ENCODE measurements at regions not wholly inside any gene's neighbourhood (a gene's known extent, or its start where the extent isn't known, plus 50 kb on each side); places are given as distances from the start of the nearest gene placed in this dataset.
A peak's percentile ranks its signal among the peaks of the same experiment; 100 is the strongest.

GRCh38 chr7:36075561-36075960 is 77.5 kb upstream of the EEPD1 start:
- Histone ChIP-seq H3K36me3 (ENCODE audit: control insufficient read depth, insufficient read depth, low read length) (no peaks in the 10 kb centered on the region), H3K27ac (ENCODE audit: low read length) (peak overlapping the region; percentile 21), H3K27me3 (ENCODE audit: control insufficient read depth, insufficient read depth, low read length) (no peaks in the 10 kb centered on the region), H3K4me3 (ENCODE audit: low read length) (no peak overlapping the region), H3K9me3 (replicated peaks; ENCODE audit: control insufficient read depth, low read depth, low read length) (no peaks in the 10 kb centered on the region), H3K4me1 (ENCODE audit: control insufficient read depth, insufficient read depth, low read length) (peaks cover 16% of the 10 kb centered on the region)
- no peak for DNase-seq

DNA sequence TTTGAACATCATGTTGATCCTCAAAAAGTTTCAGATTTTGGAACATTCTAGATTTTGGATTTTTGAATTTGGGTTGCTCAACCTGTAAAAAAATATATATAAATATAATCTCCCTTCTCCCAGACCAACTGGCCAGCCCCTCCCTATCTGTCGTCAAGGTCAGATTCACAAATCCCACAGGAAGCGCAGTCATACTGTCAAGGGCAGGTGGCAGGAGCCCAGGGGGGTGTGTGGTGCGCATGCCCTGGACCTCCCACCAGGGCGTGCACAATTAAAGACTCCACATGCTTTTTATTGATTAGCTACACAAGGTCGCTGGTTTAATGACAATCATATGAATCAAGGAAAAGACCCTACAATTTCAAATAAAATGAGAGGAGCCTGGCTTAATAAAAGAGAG is 77.0 kb upstream of the EEPD1 start:
- no CpG with 5 or more reads among the region's 5 CpGs for WGBS (ENCODE audit: insufficient coverage)

GRCh38 chr7:36078816-36079360 is 74.2 kb upstream of the EEPD1 start:
- no peak overlapping the region for H3K27ac ChIP-seq (ENCODE audit: low read length)
- no peaks in the 10 kb centered on the region for H3K9me3 ChIP-seq (replicated peaks; ENCODE audit: control insufficient read depth, low read depth, low read length)
- H3K27me3 ChIP-seq (ENCODE audit: control insufficient read depth, insufficient read depth, low read length) = no peaks in the 10 kb centered on the region
- no peak overlapping the region for H3K4me3 ChIP-seq (ENCODE audit: low read length)
- peaks cover 16% of the 10 kb centered on the region for H3K4me1 ChIP-seq (ENCODE audit: control insufficient read depth, insufficient read depth, low read length)
- no peak for DNase-seq
- H3K36me3 ChIP-seq (ENCODE audit: control insufficient read depth, insufficient read depth, low read length) = no peaks in the 10 kb centered on the region
- 87% methylated on average over 11 of the region's 13 CpGs for whole genome bisulfite sequencing (ENCODE audit: insufficient coverage)

More for the DNA sequence above, 77.0 kb upstream of the EEPD1 start:
- no peak for DNase-seq
- Histone ChIP-seq H3K4me1 (ENCODE audit: control insufficient read depth, insufficient read depth, low read length) (peaks cover 16% of the 10 kb centered on the region), H3K27ac (ENCODE audit: low read length) (no peak overlapping the region), H3K4me3 (ENCODE audit: low read length) (no peak overlapping the region), H3K27me3 (ENCODE audit: control insufficient read depth, insufficient read depth, low read length) (no peaks in the 10 kb centered on the region), H3K36me3 (ENCODE audit: control insufficient read depth, insufficient read depth, low read length) (no peaks in the 10 kb centered on the region), H3K9me3 (replicated peaks; ENCODE audit: control insufficient read depth, low read depth, low read length) (no peaks in the 10 kb centered on the region)

GRCh38 chr7:36079446-36080025 is 73.5 kb upstream of the EEPD1 start:
- Histone ChIP-seq H3K4me1 (ENCODE audit: control insufficient read depth, insufficient read depth, low read length) (peaks cover 20% of the 10 kb centered on the region), H3K27me3 (ENCODE audit: control insufficient read depth, insufficient read depth, low read length) (no peaks in the 10 kb centered on the region), H3K27ac (ENCODE audit: low read length) (no peak overlapping the region), H3K9me3 (replicated peaks; ENCODE audit: control insufficient read depth, low read depth, low read length) (no peaks in the 10 kb centered on the region), H3K36me3 (ENCODE audit: control insufficient read depth, insufficient read depth, low read length) (no peaks in the 10 kb centered on the region), H3K4me3 (ENCODE audit: low read length) (no peak overlapping the region)
- no peak for DNase-seq
- WGBS (ENCODE audit: insufficient coverage) = 100% methylated on average over 3 of the region's 5 CpGs

- no peaks in the 10 kb centered on the region for H3K9me3 ChIP-seq (replicated peaks; ENCODE audit: control insufficient read depth, low read depth, low read length)
- no peak for DNase-seq
- H3K36me3 ChIP-seq (ENCODE audit: control insufficient read depth, insufficient read depth, low read length) = no peaks in the 10 kb centered on the region
- no peak overlapping the region for H3K27ac ChIP-seq (ENCODE audit: low read length)
- no peaks in the 10 kb centered on the region for H3K27me3 ChIP-seq (ENCODE audit: control insufficient read depth, insufficient read depth, low read length)
- 90% methylated on average over 5 of the region's 5 CpGs for WGBS (ENCODE audit: insufficient coverage)
- H3K4me1 ChIP-seq (ENCODE audit: control insufficient read depth, insufficient read depth, low read length) = peaks cover 22% of the 10 kb centered on the region
- no peak overlapping the region for H3K4me3 ChIP-seq (ENCODE audit: low read length)
Observed at GRCh38 chr7:36080843-36081242, 72.2 kb upstream of the EEPD1 start.

GRCh38 chr7:36082216-36082615 is 70.8 kb upstream of the EEPD1 start:
- 69% methylated on average over 2 of the region's 4 CpGs for WGBS (ENCODE audit: insufficient coverage)
- H3K4me3 ChIP-seq (ENCODE audit: low read length) = no peak overlapping the region
- peaks cover 17% of the 10 kb centered on the region for H3K4me1 ChIP-seq (ENCODE audit: control insufficient read depth, insufficient read depth, low read length)
- DNase-seq = no peak
- H3K27ac ChIP-seq (ENCODE audit: low read length) = no peak overlapping the region
- no peaks in the 10 kb centered on the region for H3K9me3 ChIP-seq (replicated peaks; ENCODE audit: control insufficient read depth, low read depth, low read length)
- no peaks in the 10 kb centered on the region for H3K36me3 ChIP-seq (ENCODE audit: control insufficient read depth, insufficient read depth, low read length)
- H3K27me3 ChIP-seq (ENCODE audit: control insufficient read depth, insufficient read depth, low read length) = no peaks in the 10 kb centered on the region

DNA sequence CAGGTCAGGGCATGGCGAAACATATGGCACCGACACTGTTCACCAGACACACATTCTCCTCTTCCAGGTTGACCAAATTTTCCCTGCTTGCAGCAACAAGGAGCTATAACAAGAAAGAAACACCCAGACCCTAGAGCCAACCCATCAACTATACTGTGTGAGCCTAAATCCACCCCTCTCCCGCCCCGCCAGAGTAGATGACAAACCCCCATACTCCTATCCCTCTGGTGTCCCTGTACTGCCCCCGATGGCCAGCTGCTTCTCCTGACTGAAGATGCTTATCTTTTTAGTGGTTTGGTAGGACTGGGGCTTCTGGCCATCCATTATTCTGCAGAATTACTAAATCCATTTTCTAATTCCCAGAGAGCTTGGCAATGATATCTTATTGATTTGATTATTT is 70.1 kb upstream of the EEPD1 start:
- 94% methylated on average over 2 of the region's 5 CpGs for WGBS (ENCODE audit: insufficient coverage)
- no peak overlapping the region for H3K4me3 ChIP-seq (ENCODE audit: low read length)
- no peaks in the 10 kb centered on the region for H3K27me3 ChIP-seq (ENCODE audit: control insufficient read depth, insufficient read depth, low read length)
- no peak overlapping the region for H3K27ac ChIP-seq (ENCODE audit: low read length)
- no peaks in the 10 kb centered on the region for H3K36me3 ChIP-seq (ENCODE audit: control insufficient read depth, insufficient read depth, low read length)
- peaks cover 17% of the 10 kb centered on the region for H3K4me1 ChIP-seq (ENCODE audit: control insufficient read depth, insufficient read depth, low read length)
- peaks cover 2% of the 10 kb centered on the region for H3K9me3 ChIP-seq (replicated peaks; ENCODE audit: control insufficient read depth, low read depth, low read length)
- no peak for DNase-seq

- H3K36me3 ChIP-seq (ENCODE audit: control insufficient read depth, insufficient read depth, low read length) = no peaks in the 10 kb centered on the region
- H3K9me3 ChIP-seq (replicated peaks; ENCODE audit: control insufficient read depth, low read depth, low read length) = peaks cover 3% of the 10 kb centered on the region
- no peaks in the 10 kb centered on the region for H3K27me3 ChIP-seq (ENCODE audit: control insufficient read depth, insufficient read depth, low read length)
- no peak overlapping the region for H3K4me3 ChIP-seq (ENCODE audit: low read length)
- DNase-seq = no peak
- no peak overlapping the region for H3K27ac ChIP-seq (ENCODE audit: low read length)
- 92% methylated on average over 2 of the region's 12 CpGs for WGBS (ENCODE audit: insufficient coverage)
- H3K4me1 ChIP-seq (ENCODE audit: control insufficient read depth, insufficient read depth, low read length) = peaks cover 9% of the 10 kb centered on the region
Observed at GRCh38 chr7:36083626-36084380, 69.3 kb upstream of the EEPD1 start.

DNA sequence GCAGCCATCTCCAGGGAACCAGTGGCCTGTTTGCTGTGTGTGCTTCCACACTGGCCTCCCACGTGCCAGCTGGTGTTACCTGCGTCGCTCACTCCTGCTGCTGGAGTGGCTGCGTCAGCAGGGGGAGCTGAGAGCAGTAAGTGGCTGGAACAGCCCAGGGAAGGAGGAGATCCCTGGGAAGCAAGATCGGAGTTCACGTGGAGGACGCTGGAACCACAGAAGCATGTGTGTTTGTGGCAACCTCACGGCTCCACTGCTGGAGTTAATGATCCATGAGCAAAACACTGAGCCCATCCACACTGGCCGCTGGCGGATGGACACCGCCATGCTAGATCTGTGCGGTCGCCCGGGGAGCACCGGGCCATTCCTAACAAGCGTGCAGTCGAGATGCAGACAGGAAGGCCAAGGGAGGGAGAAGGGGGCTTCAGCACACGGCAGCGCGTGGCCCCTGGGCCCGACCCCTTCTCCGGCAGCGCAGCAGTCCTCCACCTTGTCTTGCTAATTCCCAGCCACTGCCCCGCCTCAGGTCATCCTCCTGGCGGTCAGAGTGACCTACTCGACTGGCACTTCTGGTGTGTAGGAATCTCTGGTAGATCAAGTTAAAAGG is 68.5 kb upstream of the EEPD1 start:
- H3K36me3 ChIP-seq (ENCODE audit: control insufficient read depth, insufficient read depth, low read length) = no peaks in the 10 kb centered on the region
- peak; percentile 51 for DNase-seq
- H3K4me1 ChIP-seq (ENCODE audit: control insufficient read depth, insufficient read depth, low read length) = peaks cover 7% of the 10 kb centered on the region
- no peak overlapping the region for H3K4me3 ChIP-seq (ENCODE audit: low read length)
- WGBS (ENCODE audit: insufficient coverage) = 57% methylated on average over 19 of the region's 26 CpGs
- H3K9me3 ChIP-seq (replicated peaks; ENCODE audit: control insufficient read depth, low read depth, low read length) = peaks cover 7% of the 10 kb centered on the region
- no peak overlapping the region for H3K27ac ChIP-seq (ENCODE audit: low read length)
- H3K27me3 ChIP-seq (ENCODE audit: control insufficient read depth, insufficient read depth, low read length) = no peaks in the 10 kb centered on the region

- H3K4me1 ChIP-seq (ENCODE audit: control insufficient read depth, insufficient read depth, low read length) = peaks cover 7% of the 10 kb centered on the region
- WGBS (ENCODE audit: insufficient coverage) = 92% methylated on average over 16 of the region's 16 CpGs
Observed at GRCh38 chr7:36085096-36085495, 68.0 kb upstream of the EEPD1 start.

More at GRCh38 chr7:36085096-36085495, 68.0 kb upstream of the EEPD1 start:
- Histone ChIP-seq H3K36me3 (ENCODE audit: control insufficient read depth, insufficient read depth, low read length) (no peaks in the 10 kb centered on the region), H3K4me3 (ENCODE audit: low read length) (no peak overlapping the region), H3K27ac (ENCODE audit: low read length) (no peak overlapping the region), H3K9me3 (replicated peaks; ENCODE audit: control insufficient read depth, low read depth, low read length) (peaks cover 7% of the 10 kb centered on the region), H3K27me3 (ENCODE audit: control insufficient read depth, insufficient read depth, low read length) (no peaks in the 10 kb centered on the region)
- no peak for DNase-seq
